Urothelium cell line (cell line): ENCODE measurements at regions not wholly inside any gene's neighbourhood (a gene's known extent, or its start where the extent isn't known, plus 50 kb on each side); places are given as distances from the start of the nearest gene placed in this dataset.

ENCODE experiments used
- DNase-seq: peaks from one replicate; pipeline ENCODE4 v3.0.0; 2011; ENCODE audit warnings: low spot score, mixed read lengths
- FAIRE-seq: peaks from 2 replicates; lab custom pipeline; 2011; peaks lifted over from hg19 to GRCh38; lab: Jason Lieb, UNC

DNA sequence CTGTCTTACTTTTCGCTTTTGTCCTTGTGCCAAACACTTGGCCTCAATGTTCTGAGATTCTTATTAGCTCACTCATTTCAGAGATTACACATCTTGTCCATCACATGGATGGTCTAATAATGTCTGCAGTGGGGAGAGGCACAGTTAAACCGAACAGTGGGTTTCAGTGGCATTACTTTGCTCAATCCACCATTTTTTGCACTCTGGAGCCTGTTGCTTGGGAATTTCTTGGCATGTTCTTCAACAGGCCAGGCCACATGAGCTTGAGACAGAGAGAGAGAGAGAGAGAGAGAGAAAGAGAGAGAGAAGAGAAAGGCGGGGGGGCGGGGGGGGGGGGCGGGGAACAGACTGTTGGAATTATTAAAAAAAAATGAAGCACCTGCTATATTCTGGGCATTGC, 1327.8 kb upstream of the WWC1 start:
- DNase-seq, result no peak
- FAIRE-seq, result no peak

DNA sequence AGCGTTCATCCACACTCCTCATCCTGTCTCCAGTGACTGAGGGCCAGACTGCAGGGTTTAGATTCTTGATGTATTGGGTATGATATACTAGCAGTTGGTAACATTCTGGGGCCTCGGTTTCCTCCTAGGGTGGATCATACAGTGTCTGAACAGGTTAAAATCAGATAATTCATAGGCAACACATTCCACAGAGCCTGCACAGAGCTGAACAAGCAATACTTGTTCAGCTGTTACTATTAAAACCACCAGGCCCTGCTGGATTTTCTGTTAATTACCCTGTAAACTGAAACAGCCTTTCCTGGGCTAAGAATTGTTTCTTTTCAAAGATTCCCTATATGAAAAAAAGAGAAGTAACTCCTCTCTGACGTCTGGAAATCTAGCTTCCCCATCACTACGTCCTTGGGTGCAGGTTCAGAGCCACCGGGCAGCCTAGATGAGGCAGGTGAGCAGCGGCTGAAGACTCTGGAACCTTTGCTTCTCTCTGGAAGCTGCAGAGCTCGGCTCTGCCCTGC, 1313.5 kb upstream of the WWC1 start:
- FAIRE-seq (no peak), DNase-seq (no peak)

DNA sequence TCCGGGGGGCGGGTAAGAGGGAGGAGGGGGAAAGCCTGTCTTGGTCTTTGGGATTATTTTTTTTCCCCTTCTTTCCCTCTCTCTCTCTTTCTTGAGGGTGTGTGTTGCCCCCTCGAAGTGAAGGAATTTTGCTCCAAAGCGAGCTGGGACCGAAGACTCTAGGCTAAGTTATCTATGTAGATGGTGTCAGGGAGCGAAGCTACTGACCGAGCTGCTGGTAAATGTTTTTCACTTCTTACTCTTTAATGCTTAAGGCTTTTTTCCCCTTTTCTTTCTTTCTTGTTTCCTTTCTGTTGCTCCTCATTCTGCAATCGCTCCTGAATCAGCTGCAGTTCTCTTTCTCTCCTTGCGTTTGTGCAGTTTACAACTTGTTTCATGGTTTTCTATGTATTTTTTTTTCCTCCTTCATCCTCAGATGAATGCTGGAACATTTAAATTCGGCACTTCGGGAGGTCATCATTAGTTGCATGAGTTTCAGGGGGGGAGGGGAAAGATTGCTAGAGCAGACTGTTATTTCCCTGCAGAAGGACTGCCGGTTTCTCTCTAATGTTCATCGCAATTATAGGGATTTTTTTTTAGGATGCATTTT, 1312.0 kb upstream of the WWC1 start:
- DNase-seq (no peak), FAIRE-seq (no peak)

DNA sequence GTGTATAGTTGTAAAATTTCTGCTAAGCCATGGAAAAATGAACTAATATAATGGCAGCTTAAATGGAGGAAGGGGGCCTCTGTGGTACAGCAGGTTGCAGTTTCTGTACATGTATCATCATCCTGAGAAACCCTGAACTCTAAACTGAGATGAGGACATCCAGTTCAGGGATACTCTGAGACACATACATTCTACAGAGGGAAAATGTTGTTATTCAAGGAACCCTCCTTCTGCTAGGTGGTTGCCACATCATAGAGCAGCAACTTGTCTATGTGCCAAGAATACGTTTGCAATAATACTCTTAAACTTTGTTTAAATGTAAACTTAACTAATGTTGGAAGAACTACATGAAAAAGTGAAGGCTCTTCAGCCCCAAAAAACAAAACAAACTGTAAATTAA, 1310.8 kb upstream of the WWC1 start:
- DNase-seq (no peak), FAIRE-seq (no peak)

DNA sequence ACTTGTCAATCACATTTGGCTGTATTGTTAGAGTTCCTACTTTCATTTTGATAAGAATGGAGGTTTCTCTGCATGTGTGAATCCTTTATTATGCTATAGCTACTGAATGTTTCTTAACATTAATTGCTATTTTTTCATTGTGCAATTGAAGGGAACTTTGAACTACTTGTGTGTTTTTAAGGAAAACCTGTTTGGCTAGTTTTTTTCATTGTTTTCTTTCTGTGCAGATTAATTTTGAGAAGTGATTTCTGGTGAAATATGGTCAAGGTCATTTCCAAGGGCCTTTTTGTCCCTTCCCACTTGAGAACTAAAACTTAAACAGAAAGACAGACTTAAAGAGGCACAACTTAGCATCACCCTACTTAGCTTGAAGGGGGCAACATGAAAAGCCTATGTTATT, 1309.2 kb upstream of the WWC1 start:
- DNase-seq (no peak), FAIRE-seq (no peak)

DNA sequence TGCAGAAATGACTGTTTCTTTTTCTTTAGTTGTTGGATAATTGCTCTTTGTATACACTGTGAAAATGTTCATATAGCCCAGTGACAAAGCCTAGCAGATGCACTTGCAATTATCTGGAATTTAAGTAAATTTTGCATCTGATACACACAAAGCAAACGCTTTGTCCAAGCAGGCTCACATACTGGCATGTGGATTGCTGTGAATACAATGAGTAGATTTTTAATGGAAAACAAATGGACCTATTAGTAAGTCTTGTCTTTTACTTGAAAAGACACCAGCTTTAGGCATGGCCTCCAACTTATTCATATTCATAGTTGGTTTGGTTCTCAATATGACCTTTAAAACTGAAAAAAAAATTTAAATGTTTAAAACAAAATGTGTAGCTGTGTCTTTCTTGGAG, 1299.8 kb upstream of the WWC1 start:
- FAIRE-seq, result no peak

DNA sequence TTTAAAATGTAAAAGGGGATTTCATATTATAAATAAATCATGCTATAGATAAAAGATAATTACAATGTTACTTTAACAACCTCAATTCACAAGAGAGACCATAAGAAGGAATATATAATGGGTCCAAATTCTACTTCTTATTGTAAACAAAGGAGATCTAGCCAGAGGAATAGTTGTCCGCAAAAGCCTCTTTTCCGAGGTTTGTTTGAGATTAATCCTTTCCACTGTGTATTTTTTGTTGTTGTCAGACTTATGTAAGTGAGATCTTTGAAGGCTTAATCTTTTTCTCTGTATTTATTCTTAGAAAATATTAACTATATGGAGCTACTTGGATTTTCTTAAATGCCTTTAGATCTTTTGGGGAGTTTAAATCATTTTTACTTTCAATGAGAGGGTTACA, 1299.3 kb upstream of the WWC1 start:
- DNase-seq (no peak), FAIRE-seq (no peak)

More for the DNA sequence above, 1299.8 kb upstream of the WWC1 start:
- no peak for DNase-seq

DNA sequence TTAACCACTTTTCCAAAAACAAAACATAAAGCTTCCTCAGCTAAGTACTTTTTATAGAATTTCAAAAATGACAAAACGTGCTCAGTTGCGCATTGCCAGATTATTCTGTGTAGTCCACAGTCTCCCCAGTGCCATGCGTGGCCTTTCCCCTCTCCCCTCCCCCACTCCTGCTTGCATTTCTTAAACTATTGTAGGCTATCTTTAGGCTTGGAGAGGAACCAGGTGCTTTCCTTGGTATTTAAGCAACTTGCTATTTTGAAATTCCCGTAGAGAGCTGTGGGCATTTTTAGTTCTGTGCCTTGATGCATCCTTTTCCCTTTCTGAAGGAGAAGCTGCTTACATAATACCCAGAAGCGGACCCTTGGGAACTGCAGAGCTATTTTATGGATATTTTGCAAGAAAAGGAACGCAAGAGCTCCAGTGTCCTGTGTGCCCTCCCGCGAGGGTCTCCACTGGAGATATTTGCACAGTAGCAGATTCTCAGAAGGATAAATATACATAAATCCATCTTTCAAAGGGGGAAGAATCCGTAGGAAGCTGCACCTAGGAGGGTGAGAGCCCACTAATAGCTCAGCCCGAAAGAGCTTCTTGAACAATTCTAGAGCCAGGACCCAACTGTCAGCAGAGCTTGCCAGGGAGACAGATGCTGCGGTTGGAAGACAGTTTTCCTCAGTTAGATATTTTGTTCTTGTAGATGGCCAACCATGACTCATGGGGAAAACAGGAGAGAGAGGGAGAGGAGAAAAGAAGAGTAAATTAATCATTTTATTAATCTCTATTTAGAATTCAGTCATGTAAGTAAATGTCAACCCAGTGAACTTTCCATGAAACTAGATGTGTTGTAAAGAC, 1298.3 kb upstream of the WWC1 start:
- DNase-seq, result no peak
- no peak for FAIRE-seq

DNA sequence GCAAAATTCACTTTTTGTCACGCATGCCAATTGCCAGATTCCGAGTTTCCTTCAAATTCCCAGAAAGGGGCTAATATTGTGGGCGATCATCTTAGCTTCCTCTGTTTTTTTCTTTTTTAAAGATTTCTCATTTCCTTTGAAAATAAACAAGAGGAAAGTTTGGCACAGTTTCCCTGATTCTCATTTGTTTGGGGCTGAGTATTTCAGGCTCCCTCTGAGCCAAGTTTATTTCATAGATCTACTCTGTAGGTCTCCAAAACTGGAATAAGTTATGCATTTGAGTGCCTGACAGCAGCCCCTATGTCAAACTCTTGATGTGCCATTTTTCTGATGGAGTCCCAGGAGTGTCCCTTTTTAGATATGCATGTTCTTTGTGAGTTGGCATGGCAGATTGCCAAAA, 1297.2 kb upstream of the WWC1 start:
- DNase-seq, result no peak
- FAIRE-seq, result no peak

DNA sequence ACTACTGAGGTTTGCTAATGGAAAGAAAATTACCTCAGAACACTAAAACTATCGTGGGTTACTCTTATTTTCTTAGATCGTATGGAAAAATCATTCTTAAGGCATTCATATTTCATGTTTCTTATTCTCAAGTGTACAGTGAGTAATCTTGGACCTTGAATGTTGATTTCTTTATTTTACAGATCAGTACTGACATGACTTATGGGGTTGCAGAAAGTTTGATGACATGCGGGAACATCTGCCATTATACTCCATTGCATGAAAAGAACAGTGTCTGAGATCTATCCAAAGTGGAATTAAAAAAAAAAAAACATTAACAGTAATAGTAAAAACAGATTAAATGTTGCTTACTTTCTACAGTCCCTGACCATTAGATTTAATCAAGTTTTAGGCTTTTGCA, 1290.2 kb upstream of the WWC1 start:
- DNase-seq, result no peak
- no peak for FAIRE-seq

DNA sequence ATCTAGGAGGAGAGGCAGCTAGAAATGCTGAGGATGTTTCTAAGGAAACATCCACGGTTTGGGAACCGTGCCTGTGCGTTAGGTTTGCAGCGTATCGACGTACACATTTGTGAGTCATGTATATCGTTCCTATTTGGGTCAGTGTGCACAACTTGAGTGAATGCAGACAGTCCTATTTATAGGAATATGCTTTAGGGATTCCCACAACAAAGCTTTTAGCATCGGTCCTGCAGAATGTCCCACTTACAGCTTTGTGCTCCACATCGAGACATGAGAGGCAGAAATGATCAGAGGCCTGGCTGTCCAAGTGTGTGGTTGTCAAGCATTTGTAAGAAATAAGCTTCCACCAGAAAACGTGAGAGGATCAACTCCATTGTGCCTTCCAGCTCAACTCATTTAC, 1282.7 kb upstream of the WWC1 start:
- no peak for DNase-seq
- no peak for FAIRE-seq

DNA sequence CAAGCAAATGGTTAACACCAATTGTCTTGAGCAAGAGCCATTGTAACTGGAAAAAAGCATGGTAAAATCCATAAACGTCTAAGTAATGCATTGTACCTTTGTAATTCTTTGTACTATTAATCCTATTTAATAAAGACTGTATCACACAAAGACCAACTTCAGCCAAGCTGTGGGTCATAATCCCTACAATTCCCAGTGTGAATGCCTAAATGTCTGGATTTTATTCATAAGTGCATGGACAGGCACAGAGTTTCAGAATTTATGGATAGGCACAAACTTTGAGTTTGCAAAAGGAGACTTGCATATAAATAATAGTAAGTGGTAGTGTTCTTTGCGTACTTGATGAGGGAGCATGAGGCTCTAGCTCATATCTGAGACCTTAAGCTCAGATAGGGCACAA, 1280.2 kb upstream of the WWC1 start:
- DNase-seq (no peak), FAIRE-seq (no peak)

DNA sequence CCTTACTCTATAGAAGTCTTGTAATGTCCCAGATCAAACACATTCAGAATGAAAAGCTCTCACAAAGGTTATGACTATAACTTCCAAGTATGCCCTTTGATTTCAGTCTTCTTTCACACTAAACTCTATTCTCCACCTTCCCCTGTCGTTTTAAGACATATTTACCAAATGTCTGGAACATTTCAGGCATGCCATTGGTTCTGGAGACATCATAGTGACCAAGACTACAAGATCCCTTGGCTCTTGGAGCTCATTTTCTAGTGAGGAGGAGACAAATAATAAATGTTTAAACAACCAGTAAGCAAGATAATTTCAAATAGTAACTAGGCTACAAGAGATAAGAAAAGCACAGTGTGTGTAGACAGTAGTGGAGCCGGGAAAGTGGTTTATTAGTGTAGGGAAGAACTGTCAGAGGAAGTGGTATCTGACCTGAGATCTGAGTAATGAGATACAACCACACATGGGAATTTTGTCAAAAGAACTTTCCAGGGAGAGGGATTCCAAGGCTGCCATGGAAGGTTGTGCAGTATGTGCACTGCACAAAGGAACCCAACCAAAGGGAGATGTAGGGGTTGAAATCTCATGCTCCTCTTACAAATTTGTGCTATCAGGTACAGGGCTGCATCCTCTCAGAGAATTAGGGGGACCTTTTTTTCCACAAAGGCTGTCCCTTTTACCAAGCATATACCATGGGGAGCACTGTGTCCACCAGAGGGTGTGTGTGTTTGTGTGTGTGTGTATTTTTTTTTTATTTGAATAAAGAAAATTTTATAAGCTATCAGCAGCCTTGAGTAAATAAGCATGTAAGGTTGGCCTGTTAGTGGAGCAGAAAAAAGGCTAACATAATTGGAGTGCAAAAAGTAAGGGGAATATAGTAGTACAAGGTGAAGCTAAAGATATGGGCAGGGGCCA, 1279.1 kb upstream of the WWC1 start:
- DNase-seq, result no peak
- no peak for FAIRE-seq

DNA sequence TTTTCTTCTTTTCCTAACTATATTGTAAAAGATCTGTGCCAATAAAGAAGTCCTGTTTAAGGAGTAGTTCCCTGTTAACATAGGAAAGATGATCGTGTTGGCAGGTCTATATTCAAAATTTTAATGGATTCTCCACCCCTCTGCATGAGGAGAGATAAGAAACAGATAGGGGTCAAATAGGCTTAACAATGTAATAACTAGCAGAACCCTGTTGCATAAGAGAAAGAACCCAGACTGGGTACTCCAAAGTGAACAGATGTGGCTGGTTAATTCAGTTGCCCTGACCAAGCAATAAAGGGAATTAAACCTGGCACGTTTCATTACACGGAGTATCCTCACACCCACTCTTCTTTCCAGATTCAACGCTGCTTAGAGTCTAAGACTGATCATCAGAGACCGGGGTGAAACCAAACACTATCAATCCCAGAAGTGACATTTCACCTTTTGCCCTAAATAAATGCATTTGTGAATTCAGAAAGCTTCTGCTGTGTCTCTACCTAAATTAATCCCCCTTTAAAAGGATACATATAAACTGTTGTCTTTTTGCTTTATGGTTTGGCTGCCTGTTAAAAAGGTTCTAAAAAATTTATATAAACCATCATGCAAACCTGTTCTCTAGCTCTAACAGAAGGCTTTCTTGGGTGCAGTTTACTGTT, 1276.9 kb upstream of the WWC1 start:
- DNase-seq, result no peak
- FAIRE-seq, result no peak

DNA sequence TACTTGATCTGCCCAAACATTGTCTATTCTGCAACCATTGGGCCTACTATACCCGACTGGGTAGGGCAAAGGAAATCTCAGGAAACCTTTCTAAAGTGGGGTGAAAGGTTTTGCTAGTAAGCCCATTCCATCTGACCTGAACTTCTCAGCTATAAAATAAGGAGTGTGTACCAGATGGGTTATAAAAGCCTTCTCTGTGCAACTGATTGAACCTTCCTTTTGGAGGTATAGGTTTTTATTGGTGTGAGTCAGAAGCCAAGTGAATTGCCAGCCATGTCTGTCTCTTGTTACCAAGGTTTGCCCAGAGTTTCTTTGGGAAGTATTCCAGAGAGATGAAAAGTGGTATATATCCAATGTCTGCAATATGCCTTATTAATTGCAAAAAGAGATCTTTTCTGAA, 1271.0 kb upstream of the WWC1 start:
- no peak for DNase-seq
- no peak for FAIRE-seq

DNA sequence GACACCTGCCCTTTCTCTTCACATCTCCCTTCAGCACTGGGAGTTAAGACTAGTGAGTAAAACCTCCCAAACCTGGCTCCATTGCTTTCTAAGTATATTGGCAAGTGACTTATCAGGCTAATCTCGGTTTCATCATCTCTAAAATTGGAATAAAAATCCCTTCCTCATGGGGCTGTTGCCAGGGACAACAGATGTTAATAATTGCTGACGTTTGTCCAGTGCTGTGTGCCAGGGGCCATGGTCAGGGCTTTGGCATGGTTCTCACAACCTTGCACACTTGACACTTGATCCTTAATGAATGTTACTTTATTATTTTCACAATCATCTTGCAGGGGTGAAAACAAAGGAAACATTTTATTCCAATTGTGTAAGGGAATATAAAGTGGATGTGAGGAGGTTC, 1262.0 kb upstream of the WWC1 start:
- DNase-seq (no peak), FAIRE-seq (no peak)

DNA sequence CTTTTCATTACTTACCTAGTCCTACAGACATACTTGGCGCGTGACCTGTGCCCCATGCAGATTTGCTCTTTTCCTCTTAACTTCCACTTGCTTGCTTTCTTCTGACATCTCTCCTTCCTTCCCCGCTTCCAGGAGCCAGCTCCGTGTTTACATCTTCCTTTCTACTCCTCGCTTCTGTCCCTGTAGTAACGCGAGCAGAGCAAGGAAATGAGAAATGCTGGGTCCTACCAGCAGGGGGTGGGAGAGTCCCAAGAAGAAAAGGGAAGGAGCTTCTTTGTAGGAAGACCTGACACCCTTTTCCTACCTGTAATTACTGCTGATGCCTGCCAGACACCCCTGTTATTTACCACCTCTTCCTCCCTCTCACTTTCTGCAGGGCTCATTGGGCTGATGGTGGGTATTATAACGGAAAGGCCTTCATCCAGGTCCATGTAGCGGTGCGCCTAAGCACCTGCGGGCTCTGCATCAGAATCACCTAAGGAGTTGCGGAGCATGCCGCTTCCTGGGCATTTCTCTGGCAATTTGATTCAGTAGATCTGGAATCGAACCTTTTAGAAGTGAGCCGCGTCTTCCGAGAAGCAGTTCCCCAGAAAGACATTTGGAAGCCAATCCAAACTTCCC, 1260.8 kb upstream of the WWC1 start:
- FAIRE-seq, result no peak
- peak; percentile 6 for DNase-seq

DNA sequence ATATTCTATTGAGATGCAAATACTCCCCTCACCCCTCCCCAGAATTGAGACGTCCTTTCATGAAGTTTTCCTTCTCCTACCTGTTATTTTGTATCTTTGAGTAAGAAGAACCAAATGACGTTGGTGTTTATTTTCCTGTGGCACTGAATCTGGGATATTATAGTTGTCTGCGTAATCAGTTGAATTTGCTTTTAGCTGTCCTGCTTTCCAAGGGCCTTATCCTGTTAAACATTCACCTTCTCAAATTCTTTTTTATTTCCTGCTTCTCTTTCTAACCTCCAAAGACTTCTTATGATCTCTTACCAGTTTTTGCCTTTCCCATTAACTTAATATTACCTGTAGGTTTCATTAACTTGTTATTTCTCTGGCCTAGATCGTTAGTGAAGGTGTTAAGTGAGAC, 1254.9 kb upstream of the WWC1 start:
- DNase-seq (no peak), FAIRE-seq (no peak)

DNA sequence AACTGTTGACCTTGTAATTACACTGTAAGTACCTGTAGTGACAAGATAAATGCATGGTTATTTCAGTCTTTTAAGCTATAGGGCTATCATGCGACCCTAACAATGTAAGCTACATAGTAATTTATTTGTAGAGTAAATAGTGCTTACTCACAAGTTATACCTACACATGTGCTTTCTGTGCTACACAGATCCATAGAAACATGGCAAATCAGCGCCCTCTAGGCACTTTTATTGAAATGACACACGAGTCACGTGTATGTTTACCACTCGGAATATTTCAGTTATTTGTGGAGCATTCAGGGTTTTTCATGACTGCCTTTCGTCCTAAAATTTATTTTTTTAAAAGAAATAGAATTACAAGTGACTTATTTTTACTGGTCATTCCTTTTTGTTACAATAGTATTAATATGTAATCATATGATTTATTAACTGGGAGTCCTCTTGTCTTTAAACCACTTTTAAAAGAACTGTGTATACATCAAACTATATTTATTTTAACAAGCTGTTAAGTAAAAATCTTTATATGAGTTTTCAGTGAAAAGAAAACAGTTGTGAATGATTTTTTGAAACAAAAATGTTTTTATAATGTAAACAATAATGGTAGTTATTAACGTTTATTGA, 1242.3 kb upstream of the WWC1 start:
- peak; percentile 38 for DNase-seq

More for the DNA sequence above, 1242.3 kb upstream of the WWC1 start:
- no peak for FAIRE-seq
